HG03460 (cell line): ENCODE measurements at regions not wholly inside any gene's neighbourhood (a gene's known extent, or its start where the extent isn't known, plus 50 kb on each side); places are given as distances from the start of the nearest gene placed in this dataset.

Source experiments
- ATAC-seq: cut with Tn5 transposase; IDR thresholded peaks from one replicate; pipeline ENCODE4 v1.9.1; 2021; ENCODE audit not compliant: unreplicated experiment

- no peak for ATAC-seq
These were observed 72.7 kb upstream of the SPOPL start for GRCh38 chr2:138428710-138429440.

- ATAC-seq = no peak
These were observed 71.4 kb upstream of the SPOPL start for GRCh38 chr2:138430181-138430580.

GRCh38 chr2:138432971-138433370 is 68.6 kb upstream of the SPOPL start:
- ATAC-seq = no peak

GRCh38 chr2:138433995-138434951 is 67.3 kb upstream of the SPOPL start:
- no peak for ATAC-seq

- no peak for ATAC-seq
These were observed 65.9 kb upstream of the SPOPL start for GRCh38 chr2:138435701-138436100.

GRCh38 chr2:138439733-138440132 is 61.8 kb upstream of the SPOPL start:
- ATAC-seq = no peak

- no peak for ATAC-seq
These were observed 60.8 kb upstream of the SPOPL start for GRCh38 chr2:138440759-138441158.

GRCh38 chr2:138441916-138442315 is 59.7 kb upstream of the SPOPL start:
- no peak for ATAC-seq

GRCh38 chr2:138444411-138444810 is 57.2 kb upstream of the SPOPL start:
- no peak for ATAC-seq

GRCh38 chr2:138445227-138445626 is 56.3 kb upstream of the SPOPL start:
- no peak for ATAC-seq

- ATAC-seq = no peak
These were observed 55.5 kb upstream of the SPOPL start for GRCh38 chr2:138446043-138446442.

- no peak for ATAC-seq
These were observed 53.5 kb upstream of the SPOPL start for GRCh38 chr2:138447889-138448570.
